Right cardiac atrium (tissue), 5 donors: ENCODE measurements at regions not wholly inside any gene's neighbourhood (a gene's known extent, or its start where the extent isn't known, plus 50 kb on each side); places are given as distances from the start of the nearest gene placed in this dataset.

Experiments used
- ATAC-seq, 2 donors: fragments of 200-7000 bp; cut with Tn5 transposase; one replicate each; pipeline versions ENCODE4 v1.8.0 to v1.9.1; 2020; ENCODE audit warnings: moderate library complexity in 2 of 2, mild to moderate bottlenecking in 1 of 2
- DNase-seq, 3 donors: peaks; one replicate each; pipeline ENCODE4 v3.0.0-alpha.2; 2020
- H3K27ac ChIP-seq: one replicate; pipeline ENCODE4 v1.5.1; 2013; ENCODE audit warnings: mild to moderate bottlenecking, low read length, control low read depth, moderate library complexity
- H3K27me3 ChIP-seq: one replicate; pipeline ENCODE4 v1.6.1; 2013; ENCODE audit not compliant: control insufficient read depth, insufficient read depth
- H3K4me1 ChIP-seq: one replicate; pipeline ENCODE4 v1.6.1; 2013; ENCODE audit warnings: low read length; ENCODE audit not compliant: control insufficient read depth, insufficient read depth
- H3K4me3 ChIP-seq: one replicate; pipeline ENCODE4 v1.5.1; 2013; ENCODE audit warnings: low read length, control low read depth
- H3K9me3 ChIP-seq: one replicate; pipeline ENCODE4 v1.6.1; 2013; ENCODE audit warnings: low read length; ENCODE audit not compliant: control insufficient read depth
- WGBS: extraction: QIAGEN DNeasy Blood & Tissue Kit; methylation state at CpG from one replicate; pipeline ENCODE4 v1.1.7; 2013; 5-methylcytosine and 5-hydroxymethylcytosine counted together
- intact Hi-C, 4 donors: fragments of 100-400 bp; cut with DNase I; formaldehyde crosslinking; loops; one replicate each; pipeline versions ENCODE4 v1.11.0 to v1.14.0; 2022 to 2023
- donor health status: healthy with polysubstance abuse.
- donor health status: DM: no; HTN: yes; CAD: no.
- donor health status: DM: no; HTN: no; CAD: no.
- donor health status: DM: no; HTN: yes; CAD: no; lungs with severe emphysema.
- donor health status: DM: yes; HTN: yes; CAD: no.

DNA sequence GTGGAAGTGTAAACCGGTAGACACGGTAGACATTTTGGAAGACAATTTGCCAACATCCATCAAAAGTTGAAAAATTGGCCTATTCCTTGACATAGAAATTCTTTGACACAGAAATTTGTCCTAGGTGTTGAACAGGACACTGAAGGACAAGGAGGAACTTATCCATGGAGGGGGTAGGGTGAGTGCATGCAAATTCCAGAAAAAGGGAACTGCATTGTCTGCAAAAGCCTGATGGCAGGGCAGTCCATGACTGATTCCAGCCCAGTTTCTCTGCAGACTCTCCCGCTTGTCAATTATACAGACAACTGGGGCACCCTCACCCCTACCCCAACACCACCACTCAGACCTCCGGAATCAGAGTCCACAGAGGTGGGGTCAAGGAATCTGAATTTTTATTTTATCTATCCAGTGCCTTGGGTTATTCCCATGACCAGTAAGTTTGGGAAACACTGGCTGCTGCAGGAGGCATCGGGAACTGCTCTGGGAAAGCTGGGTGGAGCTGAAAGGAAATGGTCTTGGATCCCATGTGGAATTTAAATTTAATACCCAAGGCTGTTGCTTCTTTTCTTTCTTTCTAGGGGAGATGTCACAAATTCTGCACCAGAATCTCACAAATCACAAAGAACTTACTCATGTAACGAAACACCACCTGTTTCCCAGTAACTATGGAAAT, 103.3 kb upstream of the SLC45A1 start:
- ATAC-seq: no peak
- no peak overlapping the region for H3K4me3 ChIP-seq
- H3K4me1 ChIP-seq: no peaks in the 10 kb centered on the region
- H3K9me3 ChIP-seq: no peaks in the 10 kb centered on the region
- DNase-seq: peak in 1 of 3 donors; percentile 39
- intact Hi-C loops: loop anchor here in 1 of 4 donors (10.0 kb wide), 1 partner anchor 180 kb away; no protein-coding TSS in a partner anchor
- WGBS: 80% methylated on average over 6 of the region's 6 CpGs
- H3K27ac ChIP-seq: no peak overlapping the region
- H3K27me3 ChIP-seq: no peaks in the 10 kb centered on the region

DNA sequence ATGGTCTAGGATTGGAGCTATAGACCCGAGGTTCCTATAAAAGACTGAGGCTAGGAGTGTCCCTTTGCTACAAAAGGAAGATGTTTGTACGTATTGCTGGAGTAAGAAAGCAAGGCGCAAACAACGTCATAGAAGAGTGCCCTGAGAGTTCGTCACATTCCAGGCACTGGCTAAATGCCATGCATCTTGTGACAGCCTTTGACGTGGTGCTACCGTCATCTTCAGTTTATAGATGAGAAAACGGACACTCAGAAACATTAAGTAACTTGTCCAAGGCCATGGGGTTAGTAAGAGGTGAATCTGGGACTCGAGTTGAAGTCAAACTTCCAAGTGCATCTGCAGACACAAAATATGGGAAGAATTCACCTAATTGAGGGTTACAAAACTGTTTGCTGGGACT, 104.2 kb upstream of the SLC45A1 start:
- ATAC-seq (no peak), DNase-seq (peak in 1 of 3 donors; percentile 31)
- Histone ChIP-seq H3K9me3 (no peaks in the 10 kb centered on the region), H3K27me3 (no peaks in the 10 kb centered on the region), H3K27ac (no peak overlapping the region), H3K4me3 (no peak overlapping the region), H3K4me1 (no peaks in the 10 kb centered on the region)
- intact Hi-C loops: loop anchor here in 1 of 4 donors (10.0 kb wide), 1 partner anchor 179 kb away; no protein-coding TSS in a partner anchor
- 81% methylated on average over 9 of the region's 9 CpGs for WGBS

DNA sequence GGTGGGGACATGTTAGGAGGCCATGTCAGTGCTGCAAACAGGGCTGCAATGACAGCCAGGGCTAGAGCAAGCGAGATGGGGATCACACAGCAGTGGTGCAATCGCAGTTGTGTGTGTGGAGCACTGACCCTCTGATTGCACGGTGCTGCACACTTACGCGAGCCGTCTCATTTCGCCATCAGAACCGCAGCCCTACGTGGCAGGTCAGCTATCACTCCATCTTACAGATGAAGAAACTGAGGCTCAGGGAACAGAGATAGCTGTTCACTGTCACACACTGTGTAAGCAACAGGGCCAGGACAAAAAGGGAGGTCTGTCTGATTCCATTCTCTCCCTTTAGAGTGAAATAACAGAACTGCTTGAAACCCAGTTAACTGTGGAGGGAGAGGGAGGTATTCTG, 104.8 kb upstream of the SLC45A1 start:
- intact Hi-C loops: loop anchor here in 1 of 4 donors (10.0 kb wide), 1 partner anchor 178 kb away; no protein-coding TSS in a partner anchor
- no peak overlapping the region for H3K27ac ChIP-seq

DNA sequence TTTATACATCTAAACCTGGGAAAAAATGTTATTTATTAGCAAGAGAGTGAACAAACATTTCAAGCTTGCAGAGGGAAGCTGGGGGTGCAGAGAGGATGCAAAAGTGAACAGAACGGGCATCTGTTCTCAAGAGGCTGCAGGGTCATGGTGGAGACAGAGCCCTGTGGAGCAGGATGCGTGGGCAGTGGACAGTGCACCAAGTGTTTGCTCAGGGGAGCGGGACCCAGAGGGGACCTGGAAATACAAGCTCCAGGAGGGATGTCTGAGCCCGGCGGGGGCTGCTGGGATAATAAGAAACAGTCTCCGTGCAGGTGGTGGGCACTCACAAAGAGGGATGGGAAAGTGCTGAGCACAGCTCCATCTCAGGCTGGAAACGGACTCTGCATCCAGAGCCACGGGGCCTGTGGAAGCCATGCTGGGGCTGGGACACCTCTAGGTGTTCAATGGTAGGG, 105.3 kb upstream of the SLC45A1 start:
- Histone ChIP-seq H3K9me3 (no peaks in the 10 kb centered on the region), H3K4me1 (no peaks in the 10 kb centered on the region), H3K4me3 (no peak overlapping the region), H3K27ac (no peak overlapping the region), H3K27me3 (no peaks in the 10 kb centered on the region)
- intact Hi-C loops: loop anchor here in 1 of 4 donors (10.0 kb wide), 1 partner anchor 178 kb away; no protein-coding TSS in a partner anchor
- DNase-seq (peak in 1 of 3 donors; percentile 29), ATAC-seq (no peak)
- 89% methylated on average over 8 of the region's 8 CpGs for WGBS

More for the DNA sequence above, 104.8 kb upstream of the SLC45A1 start:
- H3K27me3 ChIP-seq: no peaks in the 10 kb centered on the region
- no peak for ATAC-seq
- 93% methylated on average over 9 of the region's 9 CpGs for WGBS
- H3K4me3 ChIP-seq: no peak overlapping the region
- H3K4me1 ChIP-seq: no peaks in the 10 kb centered on the region
- no peaks in the 10 kb centered on the region for H3K9me3 ChIP-seq
- peak in 1 of 3 donors; percentile 24 for DNase-seq

DNA sequence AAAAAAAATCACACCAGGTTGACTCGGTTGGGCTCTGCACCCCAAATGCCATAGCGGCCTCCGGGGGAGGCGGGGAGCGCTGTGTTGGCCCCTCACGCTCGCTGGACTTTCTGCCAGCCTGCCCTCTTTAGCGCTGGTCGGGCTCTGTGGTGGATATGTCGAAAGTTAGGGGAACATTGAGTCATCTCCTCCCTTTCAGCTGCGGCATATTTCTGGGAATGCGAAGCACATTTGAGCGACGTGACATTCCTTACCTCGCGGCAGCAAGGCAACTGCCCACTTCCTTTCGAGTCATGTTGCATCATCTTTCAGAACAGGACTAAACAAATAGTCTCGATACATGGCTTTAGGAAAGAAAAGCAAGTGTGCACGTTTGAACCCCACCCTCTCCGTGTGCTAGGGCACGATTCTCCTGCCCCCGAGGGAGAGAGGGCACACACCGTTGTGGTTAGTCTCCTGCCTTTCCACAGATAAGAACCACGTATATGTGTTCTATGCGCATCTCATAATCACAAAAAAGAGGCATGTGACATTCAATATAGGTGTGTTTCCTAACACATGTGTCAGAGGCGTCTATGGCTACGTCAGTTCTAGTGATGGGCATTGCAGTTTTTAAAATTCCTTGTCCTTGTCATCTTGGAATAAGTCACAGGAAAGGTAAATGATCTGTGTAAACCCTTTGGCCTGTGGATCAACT, 105.9 kb upstream of the SLC45A1 start:
- intact Hi-C loops: loop anchor here in 1 of 4 donors (10.0 kb wide), 1 partner anchor 177 kb away; no protein-coding TSS in a partner anchor
- no peak overlapping the region for H3K4me3 ChIP-seq
- peak in 2 of 3 donors; percentile 54 to 74 for DNase-seq
- H3K4me1 ChIP-seq: no peaks in the 10 kb centered on the region
- peak; percentile 68 to 81 for ATAC-seq
- no peaks in the 10 kb centered on the region for H3K9me3 ChIP-seq
- H3K27ac ChIP-seq: no peak overlapping the region
- 63% methylated on average over 27 of the region's 27 CpGs for WGBS
- no peaks in the 10 kb centered on the region for H3K27me3 ChIP-seq

DNA sequence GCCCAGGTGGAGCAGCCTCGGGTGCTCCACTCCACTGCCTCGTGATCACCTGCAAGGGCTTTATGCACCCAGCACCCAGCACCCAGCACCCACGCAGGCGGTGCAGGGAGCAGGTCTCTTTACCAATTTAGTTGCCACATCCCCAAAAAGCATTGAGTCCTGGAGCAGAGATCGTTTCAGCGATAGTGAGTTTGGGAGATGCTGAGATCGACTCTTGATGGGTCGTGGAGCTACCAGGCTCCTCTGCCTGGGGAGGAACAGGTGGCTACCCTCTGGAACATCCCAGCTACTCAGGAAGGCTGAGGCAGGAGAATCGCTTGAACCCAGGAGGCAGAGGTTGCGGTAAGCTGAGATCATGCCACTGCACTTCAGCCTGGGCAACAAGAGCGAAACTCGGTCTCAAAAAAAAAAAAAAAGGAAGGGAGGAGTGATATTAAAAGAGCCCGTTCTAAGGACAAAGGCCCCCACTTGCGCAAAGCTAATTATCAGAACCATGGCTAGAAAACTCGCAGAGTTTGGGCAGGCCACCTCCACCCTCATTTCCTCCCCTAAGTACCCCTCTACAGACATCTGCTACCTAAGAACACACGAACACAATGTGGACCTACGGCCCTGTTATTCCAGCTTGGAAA, 106.5 kb upstream of the SLC45A1 start:
- H3K27ac ChIP-seq: no peak overlapping the region
- 85% methylated on average over 17 of the region's 17 CpGs for WGBS

DNA sequence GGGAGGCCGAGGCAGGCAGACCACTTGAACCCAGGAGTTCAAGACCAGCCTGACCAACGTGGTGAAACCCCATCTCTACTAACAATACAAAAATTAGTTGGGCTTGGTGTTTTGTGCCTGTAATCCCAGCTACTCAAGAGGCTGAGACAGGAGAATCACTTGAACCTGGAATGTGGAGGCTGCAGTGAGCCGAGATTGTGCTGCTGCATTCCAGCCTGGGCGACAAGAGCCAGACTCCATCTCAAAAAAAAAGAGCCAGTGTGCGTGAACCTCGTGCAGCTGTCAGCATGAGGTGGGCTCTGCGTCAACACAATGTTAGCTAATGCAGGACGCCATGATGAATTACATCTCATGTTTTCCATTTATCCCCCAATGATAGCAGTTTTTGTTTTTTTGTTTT, 110.7 kb upstream of the SLC45A1 start:
- Histone ChIP-seq H3K27ac (no peak overlapping the region), H3K4me1 (peaks cover 7% of the 10 kb centered on the region), H3K9me3 (no peaks in the 10 kb centered on the region), H3K27me3 (no peaks in the 10 kb centered on the region), H3K4me3 (no peak overlapping the region)
- ATAC-seq: no peak
- DNase-seq: no peak
- WGBS: 87% methylated on average over 8 of the region's 8 CpGs
- intact Hi-C loops: no loop called here

More for the DNA sequence above, 106.5 kb upstream of the SLC45A1 start:
- H3K4me1 ChIP-seq: no peaks in the 10 kb centered on the region
- intact Hi-C loops: loop anchor here in 1 of 4 donors (10.0 kb wide), 1 partner anchor 177 kb away; no protein-coding TSS in a partner anchor
- no peak overlapping the region for H3K4me3 ChIP-seq
- H3K27me3 ChIP-seq: no peaks in the 10 kb centered on the region
- ATAC-seq (peak in 1 of 2 donors; percentile 23), DNase-seq (peak in 1 of 3 donors; percentile 20)
- H3K9me3 ChIP-seq: no peaks in the 10 kb centered on the region

DNA sequence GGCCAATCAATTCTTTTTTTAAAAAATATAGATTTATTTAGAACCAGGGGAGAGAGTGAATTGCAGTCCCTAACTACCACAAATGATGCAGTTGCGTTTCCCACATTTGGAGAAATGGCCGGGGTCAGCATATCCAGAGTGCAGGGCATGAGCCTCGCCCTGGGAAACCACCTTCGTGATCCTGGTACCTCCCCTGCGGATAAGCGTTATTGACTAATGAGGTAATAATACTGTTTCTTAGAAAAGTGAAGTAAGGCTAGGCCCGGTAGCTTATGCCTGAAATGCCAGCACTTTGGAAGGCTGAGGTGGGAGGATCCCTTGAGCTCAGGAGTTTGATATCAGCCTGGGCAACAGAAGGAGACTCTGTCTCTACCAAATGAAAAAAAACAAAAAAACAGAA, 111.5 kb upstream of the SLC45A1 start:
- 95% methylated on average over 7 of the region's 7 CpGs for WGBS
- DNase-seq: peak in 1 of 3 donors; percentile 25
- Histone ChIP-seq H3K4me1 (peaks cover 11% of the 10 kb centered on the region), H3K27ac (no peak overlapping the region), H3K9me3 (no peaks in the 10 kb centered on the region), H3K4me3 (no peak overlapping the region), H3K27me3 (no peaks in the 10 kb centered on the region)
- intact Hi-C loops: no loop called here
- ATAC-seq: no peak

DNA sequence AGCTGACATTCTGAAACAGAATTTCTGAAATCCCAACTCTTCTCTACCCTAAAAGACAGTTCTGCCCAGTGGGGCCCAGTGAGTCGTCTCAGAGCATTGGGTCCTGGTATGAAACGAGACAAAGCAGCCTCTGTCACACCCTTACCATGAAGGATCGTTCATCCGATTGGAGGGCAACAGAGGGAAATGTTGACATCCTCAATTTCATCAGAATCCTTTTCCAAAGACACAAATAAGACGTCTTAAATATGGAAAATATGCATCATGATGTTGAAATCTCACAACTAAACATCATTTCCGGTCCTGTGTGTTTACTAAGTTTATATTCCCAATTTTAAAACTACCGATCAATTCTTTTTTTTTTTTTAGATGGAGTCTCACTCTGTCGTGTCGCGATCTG, 112.1 kb upstream of the SLC45A1 start:
- WGBS: 91% methylated on average over 10 of the region's 10 CpGs
- DNase-seq (peak in 1 of 3 donors; percentile 6), ATAC-seq (no peak)
- peaks cover 11% of the 10 kb centered on the region for H3K4me1 ChIP-seq
- H3K9me3 ChIP-seq: no peaks in the 10 kb centered on the region
- intact Hi-C loops: no loop called here
- H3K27me3 ChIP-seq: no peaks in the 10 kb centered on the region
- no peak overlapping the region for H3K27ac ChIP-seq
- H3K4me3 ChIP-seq: no peak overlapping the region

DNA sequence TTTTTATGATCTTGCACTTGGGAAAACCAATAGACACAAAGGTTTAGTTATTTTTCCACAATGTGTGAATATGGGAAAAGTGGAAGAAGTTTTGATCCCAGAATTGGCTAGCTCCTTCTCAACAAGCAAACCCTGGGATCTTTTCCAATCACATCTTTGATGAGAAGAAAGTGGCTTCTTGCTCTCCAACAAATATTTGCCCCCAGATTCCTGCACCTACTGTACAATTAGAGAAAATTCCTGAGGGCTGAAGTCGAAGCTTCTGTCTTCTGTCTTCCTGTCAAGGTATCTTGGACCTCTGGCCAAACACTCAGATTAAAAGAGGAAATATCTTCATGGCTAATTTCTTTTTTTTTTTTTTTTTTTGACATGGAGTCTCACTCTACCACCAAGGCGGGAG, 113.1 kb upstream of the SLC45A1 start:
- H3K27ac ChIP-seq: no peak overlapping the region

DNA sequence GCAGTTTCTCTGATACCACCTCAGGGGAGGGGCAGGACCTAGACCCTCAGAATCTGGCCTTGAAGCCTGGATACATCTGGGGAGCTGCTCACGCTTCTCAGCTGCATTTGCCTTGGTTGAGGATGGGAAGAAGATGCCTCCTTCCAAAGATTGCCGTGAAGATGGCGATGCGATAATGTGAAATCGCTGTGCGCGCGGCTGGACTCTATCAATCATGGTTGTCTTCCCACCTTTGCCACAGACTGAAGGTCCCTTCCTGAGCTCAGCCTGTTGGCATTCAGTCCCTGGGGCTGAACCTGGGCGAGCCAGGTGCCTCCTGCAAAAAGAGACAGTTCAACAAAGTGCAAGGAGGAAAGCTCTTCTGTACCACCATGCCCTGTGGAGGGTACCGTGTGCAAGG, 114.4 kb upstream of the SLC45A1 start:
- intact Hi-C loops: no loop called here

More for the DNA sequence above, 113.1 kb upstream of the SLC45A1 start:
- no peak for ATAC-seq
- 71% methylated on average over 2 of the region's 2 CpGs for WGBS
- intact Hi-C loops: no loop called here
- no peaks in the 10 kb centered on the region for H3K27me3 ChIP-seq
- no peak overlapping the region for H3K4me3 ChIP-seq
- H3K9me3 ChIP-seq: no peaks in the 10 kb centered on the region
- H3K4me1 ChIP-seq: peaks cover 11% of the 10 kb centered on the region
- DNase-seq: no peak

More for the DNA sequence above, 114.4 kb upstream of the SLC45A1 start:
- H3K27ac ChIP-seq: peak overlapping the region; percentile 0
- ATAC-seq (no peak), DNase-seq (no peak)
- no peaks in the 10 kb centered on the region for H3K27me3 ChIP-seq
- peaks cover 11% of the 10 kb centered on the region for H3K4me1 ChIP-seq
- H3K4me3 ChIP-seq: no peak overlapping the region
- no peaks in the 10 kb centered on the region for H3K9me3 ChIP-seq
- WGBS: 97% methylated on average over 10 of the region's 10 CpGs
